GM19043 (cell line): ENCODE measurements at regions not wholly inside any gene's neighbourhood (a gene's known extent, or its start where the extent isn't known, plus 50 kb on each side); places are given as distances from the start of the nearest gene placed in this dataset.
A peak's percentile ranks its signal among the peaks of the same experiment; 100 is the strongest.
"Not testable (repeated sequence)": the region's sequence is repeated elsewhere in the genome, so short reads cannot be mapped to it uniquely, and the experiment has no call there.

Experiments
- ATAC-seq: cut with Tn5 transposase; IDR thresholded peaks from one replicate; pipeline ENCODE4 v1.9.1; 2021; ENCODE audit warnings: low read depth; ENCODE audit not compliant: unreplicated experiment

- no peak for ATAC-seq
Measured at GRCh38 chr6:140281767-140282166, 907.3 kb upstream of the CITED2 start.

DNA sequence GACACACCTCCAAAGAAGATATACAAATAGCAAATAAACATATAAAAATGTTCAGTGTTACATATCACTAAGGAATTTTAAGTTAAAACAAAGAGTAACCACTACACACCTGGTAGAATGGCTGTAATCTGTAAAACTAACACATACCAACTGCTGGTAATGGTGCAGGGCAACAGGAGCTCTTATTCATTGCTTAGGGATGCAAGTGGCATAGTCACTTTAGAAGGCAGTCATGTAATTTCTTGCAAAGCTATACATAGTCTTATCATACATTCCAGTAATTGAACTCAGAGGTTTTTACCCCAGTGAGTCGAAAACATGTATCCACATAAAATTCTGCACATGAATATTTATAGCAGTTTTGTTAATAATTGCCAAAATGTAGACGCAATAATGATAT is 906.8 kb upstream of the CITED2 start:
- ATAC-seq, result no peak

DNA sequence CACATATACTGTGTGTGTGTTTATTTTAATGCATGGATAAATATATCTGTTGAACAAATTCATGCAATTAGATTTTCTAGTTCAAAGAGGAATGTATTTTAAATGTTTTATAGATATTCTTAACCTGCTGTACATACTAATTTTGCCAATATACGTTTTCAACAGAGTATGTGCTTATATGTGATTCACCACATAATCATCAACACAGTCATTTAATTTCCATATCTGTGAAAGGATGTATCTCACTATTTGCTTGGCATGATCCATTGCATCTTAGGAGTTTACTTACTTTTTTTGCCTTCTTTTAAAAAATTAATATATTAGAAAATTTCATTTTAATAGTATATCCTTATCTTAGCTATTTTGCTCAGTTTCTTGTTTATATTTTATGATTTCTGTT is 902.3 kb upstream of the CITED2 start:
- ATAC-seq, result no peak

DNA sequence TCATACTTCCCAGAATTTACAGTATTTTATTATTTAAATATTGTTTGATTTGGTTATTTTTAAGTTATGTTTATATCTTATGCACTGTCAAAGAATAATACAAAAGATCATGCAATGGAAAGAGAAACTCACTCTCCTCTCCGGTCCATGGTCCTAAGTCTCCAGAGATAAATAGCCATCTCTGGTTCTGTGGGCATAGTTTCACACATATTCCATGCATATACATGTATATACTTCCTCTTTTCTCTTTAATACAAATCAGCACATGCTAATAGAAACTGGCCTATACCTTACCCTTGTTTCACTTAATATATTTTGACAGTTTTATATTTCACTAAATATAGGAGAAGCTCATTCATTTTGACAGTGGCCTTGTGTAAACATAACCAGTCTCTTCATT is 901.7 kb upstream of the CITED2 start:
- no peak for ATAC-seq

- ATAC-seq, result no peak
Measured at GRCh38 chr6:140275725-140276124, 901.3 kb upstream of the CITED2 start.

DNA sequence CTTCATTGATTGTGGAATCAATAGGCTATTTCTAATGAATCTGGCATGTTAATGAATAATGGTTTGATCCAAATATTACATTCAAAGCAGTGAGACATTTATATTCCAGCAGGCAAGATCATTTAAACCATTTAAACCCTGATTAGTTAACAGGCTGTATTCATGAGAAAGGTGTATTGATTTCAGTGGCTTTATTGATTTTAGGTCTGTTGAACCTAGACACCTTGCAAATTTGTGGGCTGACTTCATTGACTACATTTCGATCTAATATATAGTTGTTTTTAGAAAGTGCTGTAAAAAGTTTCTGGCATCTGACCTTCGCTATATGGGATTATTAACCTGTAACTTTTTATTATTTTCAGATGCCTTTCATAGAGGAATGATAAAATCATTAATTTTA is 900.1 kb upstream of the CITED2 start:
- no peak for ATAC-seq

- peak; percentile 99 for ATAC-seq
Measured at GRCh38 chr6:140271759-140272377, 897.4 kb upstream of the CITED2 start.

- ATAC-seq, result no peak
Measured at GRCh38 chr6:140269591-140270165, 895.2 kb upstream of the CITED2 start.

DNA sequence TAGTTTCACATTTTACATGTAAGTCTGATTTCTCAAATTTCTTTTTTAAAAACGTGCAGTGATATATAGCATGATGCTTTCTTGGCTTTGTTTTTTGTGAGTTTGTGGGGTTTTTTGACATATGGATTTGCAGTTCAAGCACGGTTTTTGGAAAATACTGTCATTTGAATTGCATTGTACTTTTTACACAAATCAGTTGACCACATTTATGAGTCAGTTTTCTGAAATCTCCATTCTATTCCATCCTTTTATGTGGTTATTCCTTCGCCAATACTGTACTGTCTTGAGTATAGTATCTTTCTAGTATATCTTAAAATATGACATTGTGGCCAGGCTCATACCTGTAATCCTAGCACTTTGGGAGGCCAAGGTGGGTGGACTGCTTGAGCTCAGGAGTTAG is 890.0 kb upstream of the CITED2 start:
- ATAC-seq, result no peak

DNA sequence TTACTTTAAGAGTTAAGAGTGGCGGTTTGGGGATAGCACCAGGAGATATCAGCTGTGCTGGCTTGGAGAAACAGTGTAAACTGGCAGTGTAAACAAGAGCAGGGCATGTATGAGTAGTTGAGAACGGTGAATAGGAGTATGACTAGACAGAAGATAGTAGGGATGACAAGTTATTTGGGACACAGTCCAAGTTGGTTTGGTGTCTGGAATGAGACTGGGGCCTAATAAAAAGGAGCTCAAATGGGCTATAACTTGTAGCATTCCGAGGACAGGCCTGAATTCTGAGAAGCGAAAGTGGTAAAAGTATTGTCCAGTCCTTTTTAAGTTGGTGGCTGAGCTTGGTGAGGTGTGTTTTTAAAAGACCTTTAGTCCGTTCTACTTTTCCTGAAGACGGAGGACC is 883.9 kb upstream of the CITED2 start:
- not testable (repeated sequence) for ATAC-seq

DNA sequence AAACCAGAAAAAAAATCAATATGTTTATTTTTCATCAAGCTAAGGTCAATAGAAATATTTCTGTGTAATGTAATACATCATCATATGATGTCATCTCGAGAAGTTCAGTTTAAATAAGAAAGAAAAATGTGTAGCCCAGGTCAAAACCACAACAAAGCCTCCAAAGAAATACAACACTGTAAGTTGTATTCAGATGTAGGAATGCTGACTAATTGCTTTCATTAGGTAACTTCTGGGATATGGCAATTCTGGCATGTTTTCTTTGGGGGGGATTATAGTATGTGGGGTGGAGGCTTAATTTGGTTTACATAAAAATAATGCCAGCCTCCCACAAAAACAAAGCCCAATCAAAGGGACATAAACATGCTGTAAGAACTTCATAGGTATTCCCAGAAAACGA is 881.8 kb upstream of the CITED2 start:
- no peak for ATAC-seq

DNA sequence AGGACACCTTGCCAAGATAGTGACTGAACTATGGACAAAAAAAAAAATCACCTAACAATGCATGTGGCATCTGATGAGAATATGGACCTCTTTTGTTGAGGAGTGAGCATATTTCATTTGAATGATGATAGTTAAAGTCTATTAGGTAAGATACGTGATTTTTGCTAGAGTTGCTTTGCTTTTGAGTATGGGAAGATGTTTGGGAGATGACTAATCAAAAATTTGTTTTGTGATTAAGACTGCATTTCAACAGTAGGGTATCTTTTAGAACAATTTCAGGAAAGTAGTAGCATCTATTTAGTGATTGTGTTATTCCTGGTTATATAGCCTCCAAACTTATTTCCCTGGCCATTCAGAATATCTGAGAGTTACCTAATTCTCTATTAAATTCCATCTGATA is 878.6 kb upstream of the CITED2 start:
- ATAC-seq, result no peak

GRCh38 chr6:140252099-140252498 is 877.7 kb upstream of the CITED2 start:
- ATAC-seq, result no peak

GRCh38 chr6:140245296-140246040 is 871.0 kb upstream of the CITED2 start:
- ATAC-seq, result no peak

- no peak for ATAC-seq
Measured at GRCh38 chr6:140237251-140237650, 862.8 kb upstream of the CITED2 start.

DNA sequence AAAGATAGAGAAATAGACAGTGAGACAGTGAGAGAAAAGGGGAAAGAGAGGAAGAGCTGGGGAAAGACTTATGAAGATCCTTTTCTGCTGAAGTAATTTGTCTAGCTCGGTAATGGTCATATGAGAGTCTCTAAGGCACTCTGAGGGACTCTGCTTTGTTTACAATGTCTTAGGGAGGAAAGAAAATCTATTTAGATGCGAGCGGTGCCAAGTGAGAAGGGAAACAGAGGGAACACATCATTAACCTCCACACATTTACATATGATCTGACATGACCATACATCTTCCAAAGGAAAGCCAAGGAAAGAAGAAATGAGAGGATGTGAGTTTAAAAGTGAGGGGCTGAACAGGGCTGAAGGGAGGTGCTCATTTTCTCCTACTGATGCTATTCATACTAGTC is 862.3 kb upstream of the CITED2 start:
- no peak for ATAC-seq

DNA sequence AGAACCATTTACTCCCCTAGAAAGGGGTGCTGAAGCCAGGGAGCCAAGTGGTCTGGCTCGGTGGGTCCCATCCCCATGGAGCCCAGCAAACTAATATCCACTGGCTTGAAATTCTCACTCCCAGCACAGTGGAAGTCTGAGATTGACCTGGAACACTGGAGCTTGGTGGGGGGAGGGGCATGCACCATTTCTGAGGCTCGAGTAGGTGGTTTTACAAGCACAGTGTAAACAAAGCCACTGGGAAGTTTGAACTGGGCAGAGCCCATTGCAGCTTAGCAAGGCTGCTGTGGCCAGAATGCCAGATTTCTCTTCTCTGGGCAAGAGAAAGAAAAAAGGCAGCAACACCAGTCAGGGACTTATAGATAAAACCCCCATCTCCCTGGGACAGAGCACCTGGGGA is 855.8 kb upstream of the CITED2 start:
- no peak for ATAC-seq

GRCh38 chr6:140228491-140228890 is 854.0 kb upstream of the CITED2 start:
- ATAC-seq, result no peak

DNA sequence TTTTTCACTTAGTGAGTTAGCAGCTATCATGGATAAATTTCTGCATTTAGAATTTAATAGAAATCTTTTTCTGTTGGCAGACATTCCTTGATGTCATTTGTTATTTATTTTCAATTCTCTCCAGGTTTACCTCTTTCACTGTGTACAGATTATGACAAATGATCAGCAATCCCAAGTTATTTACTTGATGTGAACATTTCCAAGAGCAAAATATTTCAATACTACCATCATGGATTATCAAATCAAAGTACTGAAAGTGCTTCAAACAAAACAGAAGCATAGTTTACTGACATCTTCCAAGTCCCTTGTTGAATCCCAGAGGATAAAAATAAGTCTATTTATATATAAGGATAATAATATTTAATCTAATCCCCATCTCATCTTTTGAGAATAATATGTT is 852.2 kb upstream of the CITED2 start:
- no peak for ATAC-seq

DNA sequence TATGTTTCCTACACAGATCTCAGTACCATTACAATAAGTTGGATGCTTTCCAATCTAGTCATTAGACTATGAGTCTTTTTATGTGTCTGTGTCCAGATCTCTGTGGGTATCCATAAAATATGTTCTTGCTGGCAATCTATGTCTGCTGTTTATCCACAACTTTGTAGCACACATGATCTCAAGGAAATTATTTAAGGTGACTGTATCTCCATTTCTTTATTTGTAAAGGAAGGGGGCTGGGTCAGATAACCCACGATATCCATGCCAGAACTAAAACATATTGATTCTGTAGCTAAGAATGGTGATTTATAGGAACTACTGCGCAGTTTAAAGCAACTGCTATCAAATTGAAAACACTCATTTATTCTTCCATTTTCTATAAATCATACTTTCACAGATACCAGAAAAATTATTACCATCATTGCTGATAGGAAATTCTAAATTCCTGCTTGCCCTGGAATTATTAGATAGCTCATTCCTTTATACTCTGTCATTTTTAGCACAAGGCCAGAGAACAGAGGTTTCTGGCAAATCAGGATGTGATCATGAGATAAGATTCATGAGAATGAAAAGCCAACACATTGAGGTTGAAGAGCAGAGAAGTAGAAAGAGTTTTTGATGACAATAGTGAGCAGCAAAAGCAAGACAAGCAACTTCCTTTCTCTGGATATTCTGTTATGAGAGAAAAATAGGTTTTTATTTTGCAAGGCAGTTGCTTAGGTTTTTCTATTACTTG is 851.4 kb upstream of the CITED2 start:
- ATAC-seq, result no peak

- no peak for ATAC-seq
Measured at GRCh38 chr6:140217283-140217682, 842.8 kb upstream of the CITED2 start.
